Astrocyte (in vitro differentiated cells and primary cell): ENCODE measurements at regions not wholly inside any gene's neighbourhood (a gene's known extent, or its start where the extent isn't known, plus 50 kb on each side); places are given as distances from the start of the nearest gene placed in this dataset.

Experiments used
- DNase-seq: peaks from one replicate; pipeline ENCODE4 v3.0.0-alpha.2; 2010; ENCODE audit warnings: low read depth
- FAIRE-seq: peaks from 2 replicates; lab custom pipeline; 2011; peaks lifted over from hg19 to GRCh38; lab: Jason Lieb, UNC
- H2AFZ ChIP-seq: 2 replicates; pipeline ENCODE4 v1.6.0; 2012; ENCODE audit warnings: low read depth, low read length, inconsistent platforms
- H3K27ac ChIP-seq: 2 replicates; pipeline ENCODE4 v1.5.1; 2011; ENCODE audit warnings: low read depth, low read length, inconsistent platforms
- H3K27me3 ChIP-seq: 2 replicates; pipeline ENCODE4 v1.6.0; 2011; ENCODE audit warnings: low read length, inconsistent platforms; ENCODE audit not compliant: insufficient read depth
- H3K36me3 ChIP-seq: 2 replicates; pipeline ENCODE4 v1.5.1; 2011; ENCODE audit warnings: low read length, inconsistent platforms; ENCODE audit not compliant: insufficient read depth
- H3K4me1 ChIP-seq: 2 replicates; pipeline ENCODE4 v1.5.1; 2011; ENCODE audit warnings: low read length, inconsistent platforms; ENCODE audit not compliant: insufficient read depth
- H3K4me2 ChIP-seq: 2 replicates; pipeline ENCODE4 v1.6.0; 2012; ENCODE audit warnings: low read length, inconsistent platforms
- H3K4me3 ChIP-seq: 2 replicates; pipeline ENCODE4 v1.5.1; 2011; ENCODE audit warnings: low read depth, mild to moderate bottlenecking, low read length, inconsistent platforms; ENCODE audit not compliant: insufficient read depth
- H3K79me2 ChIP-seq: 2 replicates; pipeline ENCODE4 v1.6.0; 2012; ENCODE audit warnings: mild to moderate bottlenecking, low read length, inconsistent platforms; ENCODE audit not compliant: insufficient read depth
- H3K9ac ChIP-seq: 2 replicates; pipeline ENCODE4 v1.6.0; 2012; ENCODE audit warnings: mild to moderate bottlenecking, low read length, inconsistent platforms
- H3K9me3 ChIP-seq: 2 replicates; pipeline ENCODE4 v1.5.1; 2012; ENCODE audit warnings: low read depth, mild to moderate bottlenecking, low read length, inconsistent platforms; ENCODE audit not compliant: insufficient read depth
- H4K20me1 ChIP-seq: 2 replicates; pipeline ENCODE4 v1.6.0; 2012; ENCODE audit warnings: low read length, inconsistent platforms; ENCODE audit not compliant: insufficient read depth
- H3K27ac Mint-ChIP-seq: one replicate; pipeline ENCODE4 v1.8.0; 2021; ENCODE audit warnings: mild to moderate bottlenecking, mixed read lengths; ENCODE audit not compliant: unreplicated experiment
- H3K27me3 Mint-ChIP-seq: one replicate; pipeline ENCODE4 v1.8.0; 2021; ENCODE audit warnings: low read depth, mixed read lengths; ENCODE audit not compliant: unreplicated experiment
- H3K36me3 Mint-ChIP-seq: one replicate; pipeline ENCODE4 v1.8.0; 2021; ENCODE audit warnings: low read depth, mixed read lengths; ENCODE audit not compliant: unreplicated experiment
- H3K4me1 Mint-ChIP-seq: one replicate; pipeline ENCODE4 v1.8.0; 2021; ENCODE audit warnings: low read depth, mixed read lengths; ENCODE audit not compliant: unreplicated experiment
- H3K4me3 Mint-ChIP-seq: one replicate; pipeline ENCODE4 v1.8.0; 2021; ENCODE audit warnings: mild to moderate bottlenecking, moderate library complexity, mixed read lengths; ENCODE audit not compliant: unreplicated experiment
- H3K9me3 Mint-ChIP-seq: one replicate; pipeline ENCODE4 v1.8.0; 2021; ENCODE audit warnings: mild to moderate bottlenecking, mixed read lengths; ENCODE audit not compliant: unreplicated experiment
- EZH2 ChIP-seq: IDR thresholded peaks from 2 replicates; pipeline ENCODE4 v1.6.1; 2012; ENCODE audit warnings: mild to moderate bottlenecking, low read length, inconsistent platforms; ENCODE audit not compliant: insufficient read depth
- TF ChIP-seq, protein P1 (sequence below): IDR thresholded peaks from 2 replicates; pipeline ENCODE4 v1.5.1; 2011; ENCODE audit warnings: low read depth, mild to moderate bottlenecking, inconsistent platforms, low read length, moderate library complexity; ENCODE audit not compliant: insufficient read depth

DNA sequence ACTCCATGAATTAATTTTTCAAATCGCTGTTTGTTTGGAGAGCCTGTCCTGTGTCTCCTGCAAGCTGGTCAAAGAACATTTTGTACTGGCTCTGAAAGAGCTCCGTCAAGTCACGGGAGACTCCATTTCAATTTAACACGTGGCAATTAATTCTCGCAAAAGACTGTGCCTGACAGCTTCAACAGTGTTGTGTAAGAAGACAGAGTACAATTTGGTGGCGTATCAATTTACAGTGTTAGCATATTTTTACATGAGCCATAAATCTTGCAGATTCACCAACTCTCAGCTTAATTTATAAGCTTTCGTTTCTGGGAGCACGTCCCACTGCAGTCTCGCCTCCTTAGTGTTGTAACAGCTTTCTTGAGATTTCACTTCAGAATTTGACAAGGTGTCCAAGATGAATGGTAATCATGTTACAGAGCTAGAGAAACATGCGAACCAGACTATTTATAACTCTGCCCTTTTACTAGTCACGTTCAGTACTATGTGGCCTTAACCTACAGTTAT is 70.8 kb downstream of the RWDD4 start:
- TF ChIP-seq, protein P1, sequence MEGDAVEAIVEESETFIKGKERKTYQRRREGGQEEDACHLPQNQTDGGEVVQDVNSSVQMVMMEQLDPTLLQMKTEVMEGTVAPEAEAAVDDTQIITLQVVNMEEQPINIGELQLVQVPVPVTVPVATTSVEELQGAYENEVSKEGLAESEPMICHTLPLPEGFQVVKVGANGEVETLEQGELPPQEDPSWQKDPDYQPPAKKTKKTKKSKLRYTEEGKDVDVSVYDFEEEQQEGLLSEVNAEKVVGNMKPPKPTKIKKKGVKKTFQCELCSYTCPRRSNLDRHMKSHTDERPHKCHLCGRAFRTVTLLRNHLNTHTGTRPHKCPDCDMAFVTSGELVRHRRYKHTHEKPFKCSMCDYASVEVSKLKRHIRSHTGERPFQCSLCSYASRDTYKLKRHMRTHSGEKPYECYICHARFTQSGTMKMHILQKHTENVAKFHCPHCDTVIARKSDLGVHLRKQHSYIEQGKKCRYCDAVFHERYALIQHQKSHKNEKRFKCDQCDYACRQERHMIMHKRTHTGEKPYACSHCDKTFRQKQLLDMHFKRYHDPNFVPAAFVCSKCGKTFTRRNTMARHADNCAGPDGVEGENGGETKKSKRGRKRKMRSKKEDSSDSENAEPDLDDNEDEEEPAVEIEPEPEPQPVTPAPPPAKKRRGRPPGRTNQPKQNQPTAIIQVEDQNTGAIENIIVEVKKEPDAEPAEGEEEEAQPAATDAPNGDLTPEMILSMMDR, result no peak
- no peak for TF ChIP-seq EZH2
- no peak overlapping the region for H3K9ac ChIP-seq
- Mint-ChIP-seq H3K36me3 (no peaks in the 10 kb centered on the region), H3K27ac (no peak overlapping the region), H3K27me3 (no peaks in the 10 kb centered on the region), H3K9me3 (no peaks in the 10 kb centered on the region), H3K4me1 (peaks cover 3% of the 10 kb centered on the region), H3K4me3 (no peak overlapping the region)
- H3K4me3 ChIP-seq, result no peak overlapping the region
- DNase-seq (peak; percentile 54), FAIRE-seq (no peak)
- no peaks in the 10 kb centered on the region for H3K27me3 ChIP-seq
- H3K9me3 ChIP-seq, result no peaks in the 10 kb centered on the region
- H3K4me1 ChIP-seq, result no peaks in the 10 kb centered on the region
- no peaks in the 10 kb centered on the region for H3K79me2 ChIP-seq
- no peak overlapping the region for H3K4me2 ChIP-seq
- no peak overlapping the region for H2AFZ ChIP-seq
- no peak overlapping the region for H3K27ac ChIP-seq
- H3K36me3 ChIP-seq, result no peaks in the 10 kb centered on the region
- no peaks in the 10 kb centered on the region for H4K20me1 ChIP-seq

DNA sequence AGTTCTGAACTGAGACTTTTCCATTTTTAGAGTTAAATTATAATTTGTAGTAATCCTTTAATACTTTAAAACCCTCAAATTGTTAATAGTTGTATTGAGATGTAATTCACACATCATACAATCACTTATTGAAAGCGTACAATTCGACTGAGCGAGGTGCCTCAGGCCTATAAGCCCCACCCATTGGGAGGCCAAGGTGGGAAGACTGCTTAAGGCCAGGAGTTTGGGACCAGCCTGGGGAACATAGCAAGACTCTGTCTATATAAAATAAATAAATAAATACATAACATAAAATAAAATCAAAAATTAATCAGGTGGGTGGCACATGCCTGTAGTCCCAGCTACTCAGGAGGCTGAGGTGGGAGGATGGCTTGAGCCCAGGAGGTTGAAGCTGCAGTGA is 70.3 kb downstream of the RWDD4 start:
- Histone ChIP-seq H3K36me3 (no peaks in the 10 kb centered on the region), H3K4me1 (no peaks in the 10 kb centered on the region), H3K27ac (no peak overlapping the region), H3K79me2 (no peaks in the 10 kb centered on the region), H4K20me1 (no peaks in the 10 kb centered on the region), H2AFZ (no peak overlapping the region), H3K27me3 (no peaks in the 10 kb centered on the region), H3K9me3 (no peaks in the 10 kb centered on the region), H3K9ac (no peak overlapping the region), H3K4me3 (no peak overlapping the region), H3K4me2 (no peak overlapping the region)
- Mint-ChIP-seq H3K4me3 (no peak overlapping the region), H3K27me3 (no peaks in the 10 kb centered on the region), H3K36me3 (no peaks in the 10 kb centered on the region), H3K4me1 (peaks cover 3% of the 10 kb centered on the region), H3K9me3 (no peaks in the 10 kb centered on the region), H3K27ac (no peak overlapping the region)
- FAIRE-seq (no peak), DNase-seq (no peak)
- TF ChIP-seq EZH2, result no peak
- TF ChIP-seq, protein P1, result no peak

DNA sequence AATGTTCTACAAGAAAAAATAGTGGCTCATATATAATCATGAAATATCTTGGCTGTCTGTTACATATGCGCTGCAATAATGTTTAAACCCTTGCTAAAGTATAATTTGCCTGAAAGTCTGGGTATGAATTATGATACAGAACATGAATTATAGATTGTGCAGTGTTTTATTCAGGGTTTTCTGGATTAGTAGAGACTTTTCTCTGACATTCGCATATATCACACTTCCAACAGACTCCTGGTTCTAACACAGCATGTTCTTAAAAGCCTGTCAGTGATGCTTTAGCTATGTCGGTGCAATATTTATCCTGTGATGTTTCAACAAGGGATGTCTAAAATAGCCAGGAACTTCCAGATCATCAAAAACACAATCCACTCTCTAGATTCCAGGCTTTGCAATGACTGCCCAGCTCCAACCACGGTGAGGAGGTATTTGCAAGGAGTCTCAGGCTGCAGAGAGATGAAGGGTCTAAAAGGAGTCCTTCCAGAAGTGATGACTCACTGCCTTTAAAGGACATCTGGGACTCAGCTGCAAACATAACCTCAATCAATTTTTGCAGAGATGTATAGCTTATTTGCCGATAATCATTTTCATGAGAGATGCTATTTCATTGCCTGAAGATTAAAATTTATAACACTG is 69.4 kb downstream of the RWDD4 start:
- DNase-seq (peak; percentile 47), FAIRE-seq (no peak)
- peaks cover 3% of the 10 kb centered on the region for H3K4me1 Mint-ChIP-seq
- H3K27me3 ChIP-seq, result no peaks in the 10 kb centered on the region
- no peak overlapping the region for H3K9ac ChIP-seq
- H3K4me2 ChIP-seq, result no peak overlapping the region
- H2AFZ ChIP-seq, result no peak overlapping the region
- no peak overlapping the region for H3K4me3 Mint-ChIP-seq
- H3K79me2 ChIP-seq, result no peaks in the 10 kb centered on the region
- H3K4me3 ChIP-seq, result no peak overlapping the region
- H3K27ac ChIP-seq, result no peak overlapping the region
- no peak overlapping the region for H3K27ac Mint-ChIP-seq
- H3K36me3 ChIP-seq, result no peaks in the 10 kb centered on the region
- H3K9me3 ChIP-seq, result no peaks in the 10 kb centered on the region
- no peaks in the 10 kb centered on the region for H3K4me1 ChIP-seq
- H3K36me3 Mint-ChIP-seq, result no peaks in the 10 kb centered on the region
- no peaks in the 10 kb centered on the region for H4K20me1 ChIP-seq
- H3K9me3 Mint-ChIP-seq, result no peaks in the 10 kb centered on the region
- no peaks in the 10 kb centered on the region for H3K27me3 Mint-ChIP-seq
- TF ChIP-seq EZH2, result no peak
- TF ChIP-seq, protein P1, result no peak
